HG03196 (cell line): ENCODE measurements at regions not wholly inside any gene's neighbourhood (a gene's known extent, or its start where the extent isn't known, plus 50 kb on each side); places are given as distances from the start of the nearest gene placed in this dataset.

Experiments
- ATAC-seq: cut with Tn5 transposase; IDR thresholded peaks from one replicate; pipeline ENCODE4 v1.9.1; 2021; ENCODE audit not compliant: unreplicated experiment

DNA sequence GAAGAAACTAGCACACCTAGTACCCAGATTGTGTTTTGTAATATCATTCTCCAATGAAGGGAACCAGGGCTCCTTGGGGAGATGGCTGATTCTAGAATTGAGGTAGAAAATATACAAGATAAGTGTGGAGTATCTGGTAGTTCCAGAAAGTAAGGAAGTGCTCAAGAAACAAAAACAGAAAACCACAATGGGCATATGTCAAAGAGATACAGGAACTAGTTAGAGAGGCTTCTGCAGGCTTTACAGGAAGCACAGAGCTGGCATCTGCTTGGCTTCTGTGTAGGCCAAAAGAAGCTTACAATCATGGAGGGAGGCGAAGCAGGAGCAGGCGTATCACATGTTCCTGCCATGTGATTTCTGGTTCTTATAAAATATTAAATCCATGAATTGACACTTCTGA lies 105.7 kb upstream of the TMEM161B start:
- no peak for ATAC-seq

DNA sequence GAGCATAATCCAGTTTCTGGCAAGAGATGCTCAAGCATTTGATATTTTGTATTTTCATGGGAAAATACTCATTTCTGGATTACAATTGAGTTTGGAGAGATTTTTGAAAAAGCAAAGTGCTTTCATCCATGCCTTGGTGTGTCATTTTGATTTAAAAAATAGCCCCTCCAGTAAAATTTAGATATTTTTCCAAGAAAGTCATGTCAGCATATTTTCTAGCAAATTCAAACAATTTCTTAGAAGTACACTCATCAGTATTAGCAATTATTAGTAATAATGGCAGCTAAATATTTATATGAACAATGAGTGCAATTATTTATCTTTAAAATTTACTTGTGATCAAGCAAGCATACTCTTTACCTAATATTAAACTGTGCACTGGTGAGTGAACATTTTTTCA lies 102.2 kb upstream of the TMEM161B start:
- ATAC-seq = no peak

DNA sequence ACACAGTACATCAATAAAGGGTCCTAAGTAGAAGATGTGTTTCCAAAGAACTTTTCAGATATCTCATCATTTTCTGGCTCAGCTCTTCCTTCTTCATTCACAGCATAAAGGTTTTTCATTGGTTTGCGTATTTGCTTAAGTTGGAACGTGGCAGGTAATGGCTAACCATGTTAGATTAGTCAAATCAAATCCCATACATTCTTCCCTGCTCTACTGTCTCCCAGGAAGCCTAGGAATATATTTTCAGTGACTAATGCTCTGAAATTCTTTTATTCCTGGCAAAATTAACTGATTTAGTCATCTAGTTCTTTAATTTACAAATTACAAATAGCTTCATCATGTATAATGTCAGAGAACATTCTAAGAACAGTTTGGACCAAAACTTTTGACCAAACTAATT lies 99.6 kb upstream of the TMEM161B start:
- no peak for ATAC-seq

DNA sequence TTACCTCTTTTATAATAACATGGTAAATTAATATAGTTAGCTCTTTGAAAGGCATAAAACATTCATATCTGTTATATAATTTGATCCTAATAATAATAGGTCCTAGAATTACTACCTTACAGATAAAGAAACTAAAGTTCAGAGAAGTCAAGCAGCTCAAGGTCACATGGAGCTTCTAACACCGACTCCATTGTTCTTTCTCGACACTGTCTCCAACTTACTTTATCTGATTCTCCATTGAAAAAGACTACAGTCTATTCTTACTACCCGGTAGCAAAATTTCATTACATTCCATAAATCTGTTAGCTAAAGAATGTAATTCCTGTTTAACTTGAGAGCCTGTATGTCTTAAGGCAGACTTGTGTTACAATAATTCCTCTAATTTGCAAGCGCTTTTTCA lies 96.3 kb upstream of the TMEM161B start:
- no peak for ATAC-seq

DNA sequence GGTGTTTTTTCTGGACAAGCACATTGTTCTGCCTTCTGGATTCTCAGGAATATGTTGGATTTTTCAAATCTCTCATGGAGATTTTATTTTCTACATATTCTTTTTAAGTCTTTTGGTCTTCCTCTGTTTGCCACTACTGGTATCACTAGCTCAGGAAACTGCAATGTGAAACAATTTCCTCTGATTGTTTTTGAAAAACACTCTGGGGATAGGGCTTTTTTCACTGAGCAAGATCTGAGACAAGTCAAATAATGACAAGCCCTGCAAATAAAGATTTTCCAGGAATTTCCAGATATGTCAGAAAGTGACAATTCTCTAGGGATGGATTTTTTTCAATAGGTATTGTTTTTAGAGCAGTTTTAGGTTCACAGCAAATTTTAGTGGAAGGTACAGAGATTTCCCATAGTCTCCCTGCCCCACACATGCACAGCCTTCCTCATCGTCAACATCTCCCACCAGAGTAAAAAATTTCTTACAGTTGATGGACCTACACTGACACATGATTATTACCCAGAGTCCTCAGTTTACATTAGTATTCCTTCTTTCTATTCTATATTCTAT lies 86.9 kb upstream of the TMEM161B start:
- ATAC-seq = no peak

DNA sequence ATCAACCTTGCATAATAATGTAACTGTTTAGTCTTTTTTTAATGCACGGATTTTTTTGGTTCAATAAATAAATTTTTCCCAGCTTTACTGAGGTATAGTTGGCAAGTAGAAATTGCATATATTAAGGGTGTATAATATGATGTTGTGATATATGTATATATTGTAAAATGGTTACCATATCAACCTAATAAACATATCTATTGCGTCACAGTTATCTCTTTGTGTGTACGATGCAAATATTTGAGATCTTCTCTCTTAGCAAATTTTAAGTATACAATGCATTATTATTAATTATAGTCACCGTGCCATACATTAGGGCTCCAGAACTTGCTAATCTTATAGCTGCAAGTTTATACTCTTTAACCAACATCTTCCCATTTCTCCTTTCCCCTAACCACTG lies 57.2 kb upstream of the TMEM161B start:
- ATAC-seq = no peak

DNA sequence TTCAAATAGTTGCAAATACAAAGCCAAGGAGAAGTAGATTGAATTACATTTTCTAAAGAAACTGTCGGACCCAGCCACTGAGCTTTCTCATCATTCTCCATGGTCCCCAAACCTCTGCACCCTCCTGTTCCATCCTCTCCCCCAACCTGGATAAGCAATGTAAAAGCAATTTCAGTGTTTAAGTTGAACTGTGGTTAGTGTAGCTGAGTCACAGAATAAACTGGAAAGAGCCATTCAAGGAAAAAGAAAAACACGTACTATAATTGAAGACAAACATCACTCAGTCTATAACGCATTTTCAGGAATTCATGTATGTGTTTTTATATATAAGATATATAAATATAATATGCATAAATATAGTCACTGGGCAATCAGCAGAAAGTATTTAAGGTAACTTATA lies 54.1 kb upstream of the TMEM161B start:
- ATAC-seq = no peak
